ENCODE measurements at regions not wholly inside any gene's neighbourhood (a gene's known extent, or its start where the extent isn't known, plus 50 kb on each side); places are given as distances from the start of the nearest gene placed in this dataset.

DNA sequence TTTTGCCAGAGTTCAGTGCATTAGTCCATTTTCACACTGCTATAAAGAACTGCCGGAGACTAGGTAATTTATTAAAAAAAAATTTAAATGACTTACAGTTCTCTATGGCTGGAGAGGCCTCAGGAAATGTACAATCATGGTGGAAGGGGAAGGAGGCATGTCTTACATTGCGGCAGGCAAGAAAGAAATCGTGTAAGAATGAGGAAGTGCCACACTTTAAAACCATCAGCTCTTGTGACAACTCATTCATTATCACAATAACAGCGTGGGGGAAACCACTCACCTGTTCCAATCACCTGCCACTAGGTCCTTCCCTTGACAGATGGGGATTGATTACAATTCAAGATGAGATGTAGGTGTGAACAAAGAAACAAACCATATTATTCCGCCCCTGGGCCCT lies 1361.4 kb downstream of the NSUN3 start:
- Histone ChIP-seq H3K9me3 (ENCODE audit: insufficient read depth in 2 of 2, low read depth in 1 of 2, low read length in 1 of 2) (no peaks in the 10 kb centered on the region), H2AK5ac (ENCODE audit: low read depth, low read length) (no peak overlapping the region), H4K91ac (replicated peaks; ENCODE audit: insufficient read length, low read length) (no peak overlapping the region), H3K23me2 (ENCODE audit: low read depth, low read length) (no peaks in the 10 kb centered on the region), H2BK15ac (ENCODE audit: low read length) (no peak overlapping the region), H3K18ac (ENCODE audit: extremely low read depth, low read length) (no peak overlapping the region), H3K56ac (replicated peaks; ENCODE audit: insufficient read length, low read depth, low read length) (no peak overlapping the region), H3K79me2 (ENCODE audit: control insufficient read depth in 1 of 2, insufficient read depth in 2 of 2, low read length in 2 of 2) (no peaks in the 10 kb centered on the region), H3K36me3 (ENCODE audit: control insufficient read depth in 2 of 4, insufficient read depth in 4 of 4, low read length in 3 of 4) (no peaks in the 10 kb centered on the region), H2BK120ac (replicated peaks; ENCODE audit: low read depth, low read length) (no peak overlapping the region), H3K79me1 (ENCODE audit: low read depth, low read length) (no peaks in the 10 kb centered on the region), H3K9ac (replicated peaks in 1 of 4; ENCODE audit: extremely low read depth in 1 of 4, low read depth in 3 of 4, low read length in 3 of 4) (no peak overlapping the region), H4K5ac (ENCODE audit: insufficient read length, low read depth, low read length) (no peak overlapping the region), H4K20me1 (replicated peaks in 1 of 2; ENCODE audit: control insufficient read depth in 1 of 2, insufficient read depth in 2 of 2, low read length in 2 of 2) (no peaks in the 10 kb centered on the region), H2BK5ac (ENCODE audit: low read depth, low read length) (no peak overlapping the region), H3K27ac (ENCODE audit: low read depth, low read length) (no peak overlapping the region), H3K4me2 (ENCODE audit: insufficient read depth in 1 of 2, low read depth in 2 of 2, low read length in 2 of 2) (no peak overlapping the region), H2BK20ac (ENCODE audit: low read length) (no peak overlapping the region), H3K27me3 (replicated peaks in 1 of 4; ENCODE audit: control insufficient read depth in 3 of 4, extremely low read depth in 1 of 4, insufficient read depth in 3 of 4, low read length in 3 of 4) (no peaks in the 10 kb centered on the region), H3K23ac (ENCODE audit: insufficient read length) (no peak overlapping the region), H4K8ac (ENCODE audit: extremely low read depth, insufficient read depth, low read length) (no peak overlapping the region), H3K14ac (ENCODE audit: insufficient read length) (no peak overlapping the region), H3K4me3 (ENCODE audit: extremely low read depth in 1 of 4, insufficient read depth in 2 of 4, low read depth in 3 of 4, low read length in 4 of 4) (no peak overlapping the region), H2AFZ (ENCODE audit: low read length) (no peak overlapping the region), H2BK12ac (ENCODE audit: low read depth, low read length) (no peak overlapping the region), H3K4ac (replicated peaks; ENCODE audit: insufficient read length, low read depth, low read length) (no peak overlapping the region), H3K4me1 (replicated peaks in 1 of 4; ENCODE audit: control insufficient read depth in 3 of 4, insufficient read depth in 4 of 4, low read length in 3 of 4) (no peaks in the 10 kb centered on the region)
- FAIRE-seq (no peak), DNase-seq (ENCODE audit: low read depth in 1 of 2, low spot score in 2 of 2) (no peak)
- POLR2A ChIA-PET (ENCODE audit: partially characterized antibody), result no interaction called here
- TF ChIP-seq BRCA1 (IDR thresholded peaks at IDR 0.05; ENCODE audit: low read depth, low read length) (no peak), CHD2 (IDR thresholded peaks at IDR 0.05; ENCODE audit: low read length) (no peak)
- TF ChIP-seq, protein P1, sequence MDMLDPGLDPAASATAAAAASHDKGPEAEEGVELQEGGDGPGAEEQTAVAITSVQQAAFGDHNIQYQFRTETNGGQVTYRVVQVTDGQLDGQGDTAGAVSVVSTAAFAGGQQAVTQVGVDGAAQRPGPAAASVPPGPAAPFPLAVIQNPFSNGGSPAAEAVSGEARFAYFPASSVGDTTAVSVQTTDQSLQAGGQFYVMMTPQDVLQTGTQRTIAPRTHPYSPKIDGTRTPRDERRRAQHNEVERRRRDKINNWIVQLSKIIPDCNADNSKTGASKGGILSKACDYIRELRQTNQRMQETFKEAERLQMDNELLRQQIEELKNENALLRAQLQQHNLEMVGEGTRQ (IDR thresholded peaks at IDR 0.05; ENCODE audit: low read length), result no peak
- CTCF ChIA-PET (ENCODE audit: partially characterized antibody), result no interaction called here
- WGBS, 2 experiments (ENCODE audit: extremely low coverage in 1 of 2, insufficient coverage in 1 of 2, insufficient read length in 1 of 2, insufficient replicate concordance in 2 of 2, low coverage in 1 of 2, low lambda C conversion rate in 2 of 2, missing lambda C conversion rate in 1 of 2), result 86% methylated on average over 5 of the region's 5 CpGs; no CpG with 5 or more reads in 1 of the 2 experiments

Data from H1 (cell line).